ENCODE measurements at regions not wholly inside any gene's neighbourhood (a gene's known extent, or its start where the extent isn't known, plus 50 kb on each side); places are given as distances from the start of the nearest gene placed in this dataset.

GRCh38 chr11:70824605-70825245 is 426.4 kb downstream of the CTTN start:
- DNase-seq (ENCODE audit: low read depth), result no peak

GRCh38 chr11:70825893-70826540 is 426.4 kb downstream of the SHANK2 start:
- DNase-seq (ENCODE audit: low read depth), result no peak

GRCh38 chr11:70826541-70827335 is 425.6 kb downstream of the SHANK2 start:
- DNase-seq (ENCODE audit: low read depth), result no peak

GRCh38 chr11:70828593-70829082 is 423.7 kb downstream of the SHANK2 start:
- no peak for DNase-seq (ENCODE audit: low read depth)

- DNase-seq (ENCODE audit: low read depth), result no peak
These were observed 423.1 kb downstream of the SHANK2 start for GRCh38 chr11:70829134-70829885.

GRCh38 chr11:70829886-70830272 is 422.5 kb downstream of the SHANK2 start:
- DNase-seq (ENCODE audit: low read depth), result no peak

GRCh38 chr11:70833011-70833410 is 419.4 kb downstream of the SHANK2 start:
- DNase-seq (ENCODE audit: low read depth), result no peak

- DNase-seq (ENCODE audit: low read depth), result no peak
These were observed 418.8 kb downstream of the SHANK2 start for GRCh38 chr11:70833554-70833953.

- no peak for DNase-seq (ENCODE audit: low read depth)
These were observed 418.0 kb downstream of the SHANK2 start for GRCh38 chr11:70834277-70834940.

- no peak for DNase-seq (ENCODE audit: low read depth)
These were observed 417.3 kb downstream of the SHANK2 start for GRCh38 chr11:70834984-70835560.

- DNase-seq (ENCODE audit: low read depth), result no peak
These were observed 416.3 kb downstream of the SHANK2 start for GRCh38 chr11:70836071-70836470.

- DNase-seq (ENCODE audit: low read depth), result no peak
These were observed 414.2 kb downstream of the SHANK2 start for GRCh38 chr11:70838198-70838597.

GRCh38 chr11:70839851-70840250 is 412.5 kb downstream of the SHANK2 start:
- no peak for DNase-seq (ENCODE audit: low read depth)

- no peak for DNase-seq (ENCODE audit: low read depth)
These were observed 411.1 kb downstream of the SHANK2 start for GRCh38 chr11:70841264-70841663.

- DNase-seq (ENCODE audit: low read depth), result no peak
These were observed 410.1 kb downstream of the SHANK2 start for GRCh38 chr11:70842256-70842655.

- no peak for DNase-seq (ENCODE audit: low read depth)
These were observed 409.7 kb downstream of the SHANK2 start for GRCh38 chr11:70842701-70843100.

GRCh38 chr11:70843906-70844305 is 408.5 kb downstream of the SHANK2 start:
- no peak for DNase-seq (ENCODE audit: low read depth)

GRCh38 chr11:70844387-70844786 is 408.0 kb downstream of the SHANK2 start:
- no peak for DNase-seq (ENCODE audit: low read depth)

GRCh38 chr11:70845591-70846041 is 406.8 kb downstream of the SHANK2 start:
- DNase-seq (ENCODE audit: low read depth), result no peak

- DNase-seq (ENCODE audit: low read depth), result no peak
These were observed 405.4 kb downstream of the SHANK2 start for GRCh38 chr11:70846781-70847655.
